HG02885 (cell line): ENCODE measurements at regions not wholly inside any gene's neighbourhood (a gene's known extent, or its start where the extent isn't known, plus 50 kb on each side); places are given as distances from the start of the nearest gene placed in this dataset.

Experiments used
- ATAC-seq: cut with Tn5 transposase; IDR thresholded peaks from one replicate; pipeline ENCODE4 v1.9.1; 2021; ENCODE audit warnings: mild to moderate bottlenecking; ENCODE audit not compliant: unreplicated experiment, poor library complexity

DNA sequence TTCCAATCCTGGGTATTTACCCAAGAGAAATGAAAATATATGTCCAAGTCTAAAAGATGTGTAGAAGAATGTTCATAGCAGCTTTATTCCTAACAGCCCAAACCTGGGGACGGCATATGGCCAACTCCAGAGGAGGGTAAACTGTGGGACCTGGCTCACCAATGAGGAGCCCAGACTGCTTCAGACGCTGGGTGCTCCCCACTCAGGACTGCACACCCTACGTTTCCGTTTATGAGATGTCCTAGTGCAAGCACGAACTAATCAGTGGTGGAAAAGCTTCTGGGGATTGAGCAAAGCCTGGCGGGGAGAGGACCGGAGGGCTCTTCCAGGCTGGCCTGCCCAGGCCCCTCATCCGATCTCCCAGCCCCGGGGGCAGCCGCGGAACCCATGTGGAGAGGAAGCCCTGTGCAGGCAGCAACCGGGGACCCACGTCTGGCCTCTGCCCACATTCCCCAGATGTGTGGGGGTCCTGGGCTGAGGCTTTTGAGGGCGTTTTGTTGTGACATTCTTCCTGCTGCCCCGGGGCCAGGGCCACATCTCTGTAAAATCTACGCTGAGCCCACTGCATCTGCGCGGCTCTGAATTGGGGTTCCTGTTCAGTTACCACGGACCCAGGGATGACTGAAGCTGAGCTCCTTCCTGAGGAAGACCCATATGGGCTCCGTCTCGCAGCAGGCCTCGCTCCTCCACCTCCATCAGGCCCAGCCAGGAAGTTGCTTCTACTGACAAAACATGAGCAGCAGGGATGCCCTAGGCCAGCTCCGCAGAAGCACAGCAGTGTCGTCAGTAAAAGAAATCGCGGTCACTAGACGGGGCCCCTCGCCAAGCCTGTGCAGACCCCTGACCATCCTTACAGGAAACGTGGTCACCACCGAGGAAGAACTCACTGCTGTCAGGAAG is 188.0 kb downstream of the DLL1 start:
- ATAC-seq = no peak

GRCh38 chr6:170102038-170102437 is 188.8 kb downstream of the DLL1 start:
- ATAC-seq = no peak

DNA sequence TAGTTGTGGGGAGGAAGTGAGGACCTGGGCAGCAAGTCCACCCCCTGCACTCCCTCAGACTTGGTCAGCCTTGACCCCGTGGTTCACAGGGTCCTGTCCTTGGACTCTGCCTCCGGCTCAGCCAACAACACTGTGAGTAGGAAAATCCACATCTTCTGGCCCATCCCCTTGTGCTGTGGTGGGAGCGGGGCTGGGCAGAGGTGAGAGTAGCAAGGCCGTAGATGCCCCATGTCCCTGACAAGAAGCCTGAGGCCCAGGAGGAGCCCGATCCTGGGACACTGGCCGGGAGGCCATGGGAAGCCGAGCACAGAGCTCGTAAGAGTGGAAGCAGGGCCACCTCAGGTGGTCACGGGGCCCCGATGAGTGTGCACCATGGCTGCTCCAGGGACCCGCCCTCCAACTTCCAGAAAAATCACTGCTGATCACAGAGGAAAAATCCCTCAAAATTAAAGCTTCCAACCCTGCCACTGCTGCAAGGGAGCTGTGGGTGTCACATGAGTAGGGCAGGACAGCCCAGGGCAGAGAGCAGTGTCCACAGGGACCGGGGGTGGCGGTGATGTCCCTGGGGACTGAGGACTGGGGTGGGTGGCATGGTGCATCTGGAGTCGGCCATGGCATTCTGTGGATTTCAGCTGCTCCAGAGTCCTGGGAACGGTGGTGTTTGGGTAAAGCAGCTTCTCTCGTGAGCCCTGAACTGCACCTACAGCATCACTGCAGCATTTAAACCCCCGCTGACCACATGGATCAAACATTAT is 189.4 kb downstream of the DLL1 start:
- no peak for ATAC-seq

- no peak for ATAC-seq
These were observed 190.8 kb downstream of the DLL1 start for GRCh38 chr6:170100046-170100445.

GRCh38 chr6:170099387-170099786 is 191.5 kb downstream of the DLL1 start:
- no peak for ATAC-seq

DNA sequence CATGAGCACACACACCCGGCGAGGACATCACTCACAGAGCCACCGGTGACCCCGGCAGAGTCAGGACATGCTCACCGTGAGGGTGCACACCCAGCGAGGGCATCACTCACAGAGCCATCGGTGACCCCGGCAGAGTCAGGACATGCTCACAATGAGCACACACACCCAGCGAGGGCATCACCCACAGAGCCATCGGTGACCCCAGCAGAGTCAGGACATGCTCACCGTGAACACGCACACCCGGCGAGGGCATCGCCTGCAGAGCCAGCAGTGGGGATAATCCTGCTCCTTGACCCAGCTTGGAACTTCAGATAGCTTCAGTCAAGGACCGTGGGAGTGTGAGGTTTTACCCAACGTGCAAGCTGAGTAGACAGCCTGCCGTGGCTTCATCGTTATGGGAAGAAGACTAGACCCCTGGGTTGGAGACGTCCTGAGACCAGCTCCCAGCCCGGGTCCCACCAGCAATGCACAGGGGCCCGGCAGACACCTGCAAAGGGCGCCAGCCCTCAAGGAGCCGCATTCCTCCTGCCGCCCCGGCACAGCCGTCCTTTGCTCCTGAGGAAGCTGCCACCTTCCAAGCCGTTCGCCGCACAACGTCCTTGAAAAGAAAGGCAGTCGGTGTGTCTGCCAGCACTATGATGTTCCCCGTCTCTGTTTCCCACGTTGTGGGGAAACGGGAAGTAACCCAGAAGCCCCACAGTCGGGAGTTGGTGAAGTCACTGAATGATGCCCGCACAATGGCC is 192.3 kb downstream of the DLL1 start:
- no peak for ATAC-seq

DNA sequence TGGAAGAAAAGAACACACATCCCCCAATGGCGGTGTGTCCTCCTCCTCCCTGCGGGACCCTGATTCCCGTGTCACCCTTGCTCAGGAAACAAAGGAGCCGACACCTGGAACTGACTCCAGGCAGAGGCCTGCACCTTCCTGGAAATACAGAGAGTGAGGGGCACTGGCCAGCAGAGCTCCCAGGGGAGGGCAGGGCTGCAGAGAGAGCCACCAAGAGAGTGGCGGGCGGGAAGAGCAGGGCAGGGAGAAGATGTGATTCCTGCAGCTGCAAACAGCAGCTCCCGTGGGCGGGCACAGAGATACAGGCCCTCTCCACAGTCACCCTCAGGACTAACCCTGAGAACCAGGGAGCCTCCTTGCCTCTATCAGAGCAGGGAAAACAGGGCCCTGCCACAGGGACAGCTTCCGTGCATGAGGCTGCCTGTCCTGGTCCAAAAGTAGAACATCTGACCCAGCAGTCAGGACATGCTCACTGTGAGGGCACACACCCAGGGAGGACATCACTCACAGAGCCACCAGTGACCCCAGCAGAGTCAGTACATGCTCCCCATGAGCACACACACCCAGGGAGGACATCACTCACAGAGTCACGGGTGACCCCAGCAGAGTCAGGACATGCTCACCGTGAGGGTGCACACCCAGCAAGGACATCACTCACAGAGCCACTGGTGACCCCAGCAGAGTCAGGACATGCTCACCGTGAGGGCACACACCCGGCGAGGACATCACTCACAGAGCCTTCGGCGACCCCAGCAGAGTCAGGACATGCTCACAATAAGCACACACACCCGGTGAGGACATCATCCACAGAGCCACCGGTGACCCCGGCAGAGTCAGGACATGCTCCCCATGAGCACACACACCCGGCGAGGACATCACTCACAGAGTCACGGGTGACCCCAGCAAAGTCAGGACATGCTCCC is 193.1 kb downstream of the DLL1 start:
- no peak for ATAC-seq

DNA sequence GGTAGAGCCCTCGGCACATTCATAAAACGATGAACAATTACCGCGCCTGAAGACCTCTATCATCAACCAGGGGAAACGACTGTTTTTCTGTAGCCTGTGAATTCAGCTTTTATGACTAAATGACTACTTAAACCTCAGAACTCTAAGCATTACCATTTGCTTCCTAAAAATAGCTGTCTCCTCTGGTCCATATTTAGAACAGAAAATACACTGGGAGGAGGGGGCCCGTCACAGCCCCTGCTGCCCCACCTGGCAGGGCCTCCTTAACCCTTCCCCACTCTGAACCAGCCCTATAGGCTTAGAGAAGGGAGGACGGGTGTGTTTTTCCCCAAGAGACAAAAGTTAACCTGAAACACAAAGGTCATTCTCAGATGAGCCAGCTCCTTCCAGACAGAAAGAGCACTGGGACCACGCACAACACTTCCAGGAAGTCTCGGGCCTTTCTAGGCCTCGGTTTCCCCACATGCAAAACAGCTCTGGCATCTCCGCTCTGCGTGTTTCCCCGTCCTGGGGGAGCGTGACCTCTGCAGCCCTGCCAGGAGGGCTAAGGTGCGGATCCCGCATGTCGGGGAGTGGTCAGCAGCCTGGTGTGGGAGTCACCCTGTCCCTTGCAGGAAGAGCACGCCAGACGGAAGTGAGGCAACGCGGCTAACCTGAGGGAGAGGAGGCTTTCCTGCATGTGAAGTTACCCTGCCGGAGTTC is 193.9 kb downstream of the DLL1 start:
- ATAC-seq = peak; percentile 59

DNA sequence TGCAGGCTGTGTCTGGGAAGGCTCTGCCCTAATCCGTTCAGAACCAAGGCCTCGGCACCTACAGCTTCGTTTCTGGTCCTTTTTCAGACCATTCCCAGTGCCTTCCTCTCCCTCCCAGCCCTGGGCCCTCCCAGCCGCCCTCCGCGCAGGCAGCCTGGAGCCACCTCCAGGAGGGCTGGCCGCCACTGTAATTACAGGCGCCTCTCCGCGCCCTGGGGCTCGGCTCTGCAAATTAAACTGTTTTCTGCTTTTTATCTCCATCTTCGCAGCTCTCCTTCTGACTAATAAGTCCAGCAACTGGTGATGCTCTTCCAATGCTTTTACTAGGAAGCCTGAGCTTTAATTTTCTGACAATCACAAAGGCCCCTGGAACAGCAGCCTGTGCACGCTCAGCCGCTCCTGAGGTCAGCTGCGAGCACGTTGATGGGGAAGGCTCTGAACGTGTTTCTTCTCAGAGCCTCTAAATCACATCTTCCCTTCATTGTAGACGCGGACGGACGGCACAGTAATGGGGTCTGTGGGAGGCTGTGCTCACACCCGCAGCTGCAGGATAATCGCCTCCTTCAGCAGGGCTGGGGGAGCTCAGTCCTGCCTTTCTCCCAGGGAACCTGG is 194.6 kb downstream of the DLL1 start:
- no peak for ATAC-seq

GRCh38 chr6:170095273-170095981 is 195.5 kb downstream of the DLL1 start:
- ATAC-seq = no peak

DNA sequence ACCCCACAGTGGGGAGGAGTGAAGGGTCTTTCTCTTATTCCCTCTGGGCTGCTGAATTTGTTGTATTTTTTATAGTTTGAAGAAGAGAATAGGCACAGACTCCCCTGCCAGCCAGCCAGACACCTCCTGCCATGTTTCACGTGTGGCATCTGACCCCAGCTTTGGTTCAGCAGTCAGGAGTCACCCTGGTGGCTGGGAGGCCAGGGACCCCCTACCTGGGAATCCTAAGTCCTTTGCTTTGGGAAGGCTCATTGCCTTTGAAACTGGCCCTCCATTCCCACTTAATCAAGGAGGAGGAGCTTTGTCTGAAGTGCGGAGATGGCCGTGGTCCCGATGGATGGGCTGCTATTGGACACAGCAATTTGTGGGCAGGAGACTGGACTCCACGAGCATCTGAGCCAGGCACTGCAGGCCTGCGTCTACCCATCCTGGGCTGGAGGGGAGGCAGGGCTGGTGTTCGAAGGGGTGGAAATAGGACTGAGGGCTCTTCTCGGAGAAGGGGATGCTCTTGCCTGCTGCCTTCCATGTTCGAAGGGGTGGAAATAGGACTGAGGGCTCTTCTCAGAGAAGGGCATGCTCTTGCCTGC is 196.1 kb downstream of the DLL1 start:
- ATAC-seq = no peak

GRCh38 chr6:170093658-170094596 is 197.0 kb downstream of the DLL1 start:
- ATAC-seq = no peak

- ATAC-seq = no peak
These were observed 197.6 kb downstream of the DLL1 start for GRCh38 chr6:170093276-170093657.

- no peak for ATAC-seq
These were observed 198.1 kb downstream of the DLL1 start for GRCh38 chr6:170092826-170093225.

DNA sequence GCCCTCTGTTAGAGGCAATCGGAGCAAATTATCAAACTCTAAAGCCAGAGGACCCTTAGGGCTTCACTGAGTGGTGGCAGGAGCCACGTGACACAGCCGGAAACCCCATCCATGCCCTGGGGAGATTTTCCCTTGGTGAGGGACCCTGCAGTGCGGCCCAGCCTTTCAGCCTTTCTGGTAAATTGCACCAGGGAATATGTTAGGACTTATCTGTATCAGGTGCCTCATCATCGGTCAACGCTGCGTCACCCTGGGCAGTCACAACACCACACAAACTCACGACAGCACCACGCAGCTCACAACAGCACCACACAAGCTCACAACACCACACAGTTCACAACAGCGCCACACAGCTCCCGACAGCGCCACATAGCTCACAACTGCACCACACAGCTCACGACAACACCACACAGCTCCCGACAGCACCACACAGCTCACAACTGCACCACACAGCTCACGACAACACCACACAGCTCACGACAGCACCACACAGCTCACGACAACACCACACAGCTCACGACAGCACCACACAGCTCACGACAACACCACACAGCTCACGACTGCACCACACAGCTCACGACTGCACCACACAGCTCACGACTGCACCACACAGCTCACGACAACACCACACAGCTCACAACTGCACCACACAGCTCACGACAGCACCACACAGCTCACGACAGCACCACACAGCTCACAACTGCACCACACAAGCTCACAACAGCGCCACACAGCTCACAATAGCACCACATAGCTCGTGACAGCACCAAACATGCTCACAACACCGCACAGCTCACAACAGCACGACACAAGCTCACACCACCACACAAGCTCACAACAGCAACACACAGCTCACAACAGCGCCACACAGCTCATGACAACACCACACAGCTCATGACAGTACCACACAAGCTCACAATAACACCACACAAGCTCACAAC is 199.0 kb downstream of the DLL1 start:
- no peak for ATAC-seq
